ENCODE measurements at regions not wholly inside any gene's neighbourhood (a gene's known extent, or its start where the extent isn't known, plus 50 kb on each side); places are given as distances from the start of the nearest gene placed in this dataset.

DNA sequence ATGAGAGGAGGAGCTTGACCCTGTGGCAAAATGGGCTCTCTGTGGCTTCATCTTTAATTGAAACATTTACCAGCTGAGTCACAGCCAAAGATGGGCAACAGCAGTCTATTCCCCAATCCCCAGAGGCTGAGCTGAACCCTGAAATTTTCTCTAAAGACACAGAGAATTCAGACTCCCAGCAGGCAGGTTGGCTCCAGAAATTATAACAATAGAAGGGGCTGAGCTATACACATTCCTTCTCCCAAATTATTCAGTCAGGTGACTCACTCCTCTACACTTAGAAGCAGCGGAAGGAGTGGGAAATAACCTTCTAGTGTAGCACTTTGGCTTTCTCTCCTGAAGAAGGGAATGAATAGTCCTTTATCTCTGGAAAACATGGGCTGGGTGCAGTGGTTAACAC is 264.3 kb upstream of the ARHGEF26 start:
- TF ChIP-seq ZNF121 (CRISPR knock-in tag; IDR thresholded peaks at IDR 0.05) = no peak
- TF ChIP-seq CREM (CRISPR knock-in tag; IDR thresholded peaks at IDR 0.05) = no peak

All from WTC11 (cell line).